Neuronal stem cell (in vitro differentiated cells): ENCODE measurements at regions not wholly inside any gene's neighbourhood (a gene's known extent, or its start where the extent isn't known, plus 50 kb on each side); places are given as distances from the start of the nearest gene placed in this dataset.

Source experiments
- DNase-seq: peaks from one replicate; pipeline ENCODE4 v3.0.0-alpha.2; 2013; ENCODE audit warnings: low spot score
- H2AFZ ChIP-seq: one replicate; pipeline ENCODE4 v1.6.1; 2013; ENCODE audit warnings: mild to moderate bottlenecking, low read length, inconsistent platforms
- H2AK5ac ChIP-seq: 2 replicates; pipeline ENCODE4 v1.6.1; 2013; ENCODE audit warnings: low read depth, mild to moderate bottlenecking, inconsistent platforms, low read length, moderate library complexity, mixed read lengths
- H2BK120ac ChIP-seq: 2 replicates; pipeline ENCODE4 v1.6.1; 2013; ENCODE audit warnings: low read depth, mild to moderate bottlenecking, inconsistent platforms, low read length, moderate library complexity, mixed read lengths
- H2BK12ac ChIP-seq: one replicate; pipeline ENCODE4 v1.6.1; 2013; ENCODE audit warnings: low read length, inconsistent platforms
- H2BK15ac ChIP-seq: 2 replicates; pipeline ENCODE4 v1.6.1; 2013; ENCODE audit warnings: mild to moderate bottlenecking, low read length, inconsistent platforms, mixed read lengths
- H2BK5ac ChIP-seq: one replicate; pipeline ENCODE4 v1.6.1; 2013; ENCODE audit warnings: inconsistent platforms, mild to moderate bottlenecking, low read length, moderate library complexity
- H3K14ac ChIP-seq: one replicate; pipeline ENCODE4 v1.6.1; 2013; ENCODE audit warnings: low read length, inconsistent platforms
- H3K18ac ChIP-seq: 2 replicates; pipeline ENCODE4 v1.6.1; 2013; ENCODE audit warnings: low read length, inconsistent platforms
- H3K23ac ChIP-seq: 2 replicates; pipeline ENCODE4 v1.6.1; 2013; ENCODE audit warnings: low read depth, mild to moderate bottlenecking, mixed read lengths, low read length, inconsistent platforms; ENCODE audit not compliant: poor library complexity
- H3K27ac ChIP-seq: replicated peaks from 3 replicates; pipeline ENCODE4 v1.5.1; 2013; ENCODE audit warnings: low read length, inconsistent platforms
- H3K27me3 ChIP-seq, 3 experiments: 2 replicates each; pipeline ENCODE4 v1.6.1; 2013; ENCODE audit warnings: low read length in 3 of 3, mild to moderate bottlenecking in 2 of 3, inconsistent platforms in 1 of 3, low read depth in 1 of 3, mixed read lengths in 1 of 3, moderate library complexity in 1 of 3; ENCODE audit not compliant: control insufficient read depth in 3 of 3, insufficient read depth in 3 of 3
- H3K36me3 ChIP-seq, 2 donors: replicated peaks in 1 of 2; 2 replicates each; pipeline ENCODE4 v1.6.1; 2013; ENCODE audit warnings: low read length in 2 of 2; ENCODE audit not compliant: control insufficient read depth in 2 of 2, insufficient read depth in 2 of 2
- H3K4ac ChIP-seq: 2 replicates; pipeline ENCODE4 v1.6.1; 2013; ENCODE audit warnings: inconsistent platforms, mild to moderate bottlenecking, low read length, moderate library complexity
- H3K4me1 ChIP-seq, 2 donors: 1 replicate in 1 of 2; 2 replicates in 1 of 2; pipeline ENCODE4 v1.6.1; 2013; ENCODE audit warnings: low read length in 2 of 2, low read depth in 1 of 2; ENCODE audit not compliant: control insufficient read depth in 2 of 2, insufficient read depth in 1 of 2
- H3K4me2 ChIP-seq: one replicate; pipeline ENCODE4 v1.6.1; 2013; ENCODE audit warnings: mild to moderate bottlenecking, low read length, inconsistent platforms; ENCODE audit not compliant: insufficient read depth, poor library complexity, severe bottlenecking
- H3K4me3 ChIP-seq, 2 donors: 2 replicates each; pipeline ENCODE4 v1.5.1; 2013; ENCODE audit warnings: low read length in 2 of 2, mild to moderate bottlenecking in 2 of 2, inconsistent platforms in 1 of 2, moderate library complexity in 1 of 2
- H3K79me1 ChIP-seq: one replicate; pipeline ENCODE4 v1.6.1; 2013; ENCODE audit warnings: low read depth, mild to moderate bottlenecking, inconsistent platforms, low read length, moderate library complexity
- H3K9ac ChIP-seq: one replicate; pipeline ENCODE4 v1.6.1; 2013; ENCODE audit warnings: mild to moderate bottlenecking, low read depth, low read length, inconsistent platforms; ENCODE audit not compliant: poor library complexity
- H3K9me3 ChIP-seq, 2 donors: replicated peaks in 1 of 2; 2 replicates each; pipeline versions ENCODE3 to v1.6.1; 2013; ENCODE audit warnings: low read length in 2 of 2, mild to moderate bottlenecking in 2 of 2, inconsistent platforms in 1 of 2, low read depth in 1 of 2, mixed read lengths in 1 of 2, moderate library complexity in 1 of 2; ENCODE audit not compliant: control insufficient read depth in 2 of 2, insufficient read depth in 1 of 2
- H4K8ac ChIP-seq: one replicate; pipeline ENCODE4 v1.6.1; 2013; ENCODE audit warnings: low read depth, mild to moderate bottlenecking, inconsistent platforms, low read length, moderate library complexity
- H4K91ac ChIP-seq: one replicate; pipeline ENCODE4 v1.6.1; 2013; ENCODE audit warnings: low read length, low read depth, mild to moderate bottlenecking, inconsistent platforms; ENCODE audit not compliant: poor library complexity
- WGBS, 2 donors: extraction: QIAGEN DNeasy Blood & Tissue Kit; methylation state at CpG; one replicate each; pipeline ENCODE4 v1.1.7; 2013; ENCODE audit warnings: missing lambda C conversion rate in 2 of 2, mixed read lengths in 1 of 2; ENCODE audit not compliant: insufficient read length in 2 of 2, insufficient replicate concordance in 1 of 2; ENCODE audit errors: extremely low coverage in 2 of 2; 5-methylcytosine and 5-hydroxymethylcytosine counted together

DNA sequence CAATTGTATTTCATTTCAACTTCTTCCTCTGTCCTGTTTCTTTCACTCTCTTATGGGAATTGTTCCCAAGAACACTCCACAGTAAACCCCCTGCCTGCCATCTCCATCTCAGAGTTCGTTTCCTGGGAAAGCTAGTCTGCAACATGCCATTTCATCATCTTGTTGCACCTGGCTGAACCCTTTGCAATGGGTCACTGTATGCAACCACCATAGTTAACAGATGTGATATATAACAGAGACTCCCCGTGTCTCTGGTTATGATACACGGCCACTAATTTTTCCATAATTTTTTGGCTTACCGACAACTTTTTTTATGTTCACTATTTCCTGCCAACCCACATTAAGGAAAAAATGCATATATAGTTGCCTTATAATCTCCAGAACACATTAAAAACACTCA, 95.5 kb downstream of the CHST2 start:
- no CpG with 5 or more reads among the region's 4 CpGs for WGBS, 2 donors
- no peak overlapping the region for H2BK12ac ChIP-seq
- no peak overlapping the region for H4K91ac ChIP-seq
- no peak overlapping the region for H2BK15ac ChIP-seq
- no peak overlapping the region for H3K4me2 ChIP-seq
- no peaks in the 10 kb centered on the region for H3K36me3 ChIP-seq
- no peak overlapping the region for H2AK5ac ChIP-seq
- H3K23ac ChIP-seq = no peak overlapping the region
- H3K18ac ChIP-seq = no peak overlapping the region
- H2BK120ac ChIP-seq = no peak overlapping the region
- no peak overlapping the region for H4K8ac ChIP-seq
- no peak overlapping the region for H3K14ac ChIP-seq
- no peak for DNase-seq
- H3K4me3 ChIP-seq = no peak overlapping the region
- no peak overlapping the region for H3K4ac ChIP-seq
- no peaks in the 10 kb centered on the region for H3K9me3 ChIP-seq
- H3K4me1 ChIP-seq = peaks cover 2 to 19% of the 10 kb centered on the region in 2 donors
- H3K27ac ChIP-seq = no peak overlapping the region
- H2AFZ ChIP-seq = no peak overlapping the region
- H3K79me1 ChIP-seq = no peaks in the 10 kb centered on the region
- H2BK5ac ChIP-seq = no peak overlapping the region
- no peaks in the 10 kb centered on the region for H3K27me3 ChIP-seq
- no peak overlapping the region for H3K9ac ChIP-seq
